A172 (cell line): ENCODE measurements at regions not wholly inside any gene's neighbourhood (a gene's known extent, or its start where the extent isn't known, plus 50 kb on each side); places are given as distances from the start of the nearest gene placed in this dataset.
"Not testable (repeated sequence)": the region's sequence is repeated elsewhere in the genome, so short reads cannot be mapped to it uniquely, and the experiment has no call there.

Experiments
- DNase-seq: peaks from one replicate; pipeline ENCODE4 v3.0.0-alpha.2; 2015; ENCODE audit warnings: low spot score

GRCh38 chr5:160479220-160479619 lies 57.6 kb downstream of the PTTG1 start:
- no peak for DNase-seq

DNA sequence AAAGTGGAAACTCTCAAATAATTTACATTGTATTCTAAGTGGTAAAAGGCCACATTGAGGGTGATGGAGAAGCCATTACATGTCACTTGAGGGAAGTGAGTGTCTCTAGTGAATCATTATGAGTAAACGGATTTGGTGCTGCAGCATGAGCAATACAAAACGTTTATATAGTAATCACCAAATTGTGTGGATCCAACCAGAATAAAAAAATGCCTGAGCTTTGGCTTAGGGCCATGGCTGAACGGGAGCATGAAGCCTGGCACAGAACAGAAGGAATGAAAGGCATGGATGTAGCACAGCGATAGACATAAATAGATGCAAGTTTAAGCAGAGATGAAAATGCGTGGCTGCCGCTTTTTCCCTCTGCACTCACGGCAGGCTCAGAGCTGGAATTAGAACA lies 58.3 kb downstream of the PTTG1 start:
- peak; percentile 70 for DNase-seq

GRCh38 chr5:160480652-160481051 lies 59.0 kb downstream of the PTTG1 start:
- DNase-seq, result no peak

DNA sequence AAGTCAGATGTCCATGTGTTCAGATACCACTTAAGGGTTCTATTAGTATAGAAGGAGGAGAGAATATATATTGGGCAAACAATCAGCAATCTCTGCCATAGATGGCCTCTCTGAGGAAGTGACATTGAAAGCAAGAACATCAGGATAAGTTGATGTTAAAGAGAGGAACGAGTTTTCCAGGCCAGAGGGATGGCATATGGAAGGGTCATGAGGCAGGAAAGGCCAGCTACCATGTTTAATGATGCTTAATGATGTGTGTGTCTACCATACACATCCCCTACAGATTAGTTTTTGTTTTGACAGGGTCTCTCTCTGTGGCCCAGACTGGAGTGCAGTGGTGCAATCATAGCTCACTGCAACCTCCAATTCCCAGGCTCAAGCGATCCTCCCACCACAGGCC lies 63.0 kb downstream of the PTTG1 start:
- DNase-seq, result no peak

GRCh38 chr5:160485364-160485969 lies 63.8 kb downstream of the PTTG1 start:
- DNase-seq, result no peak

- DNase-seq, result no peak
These were observed 64.9 kb downstream of the PTTG1 start for GRCh38 chr5:160486573-160486972.

GRCh38 chr5:160488394-160489325 lies 67.0 kb downstream of the PTTG1 start:
- DNase-seq, result no peak

DNA sequence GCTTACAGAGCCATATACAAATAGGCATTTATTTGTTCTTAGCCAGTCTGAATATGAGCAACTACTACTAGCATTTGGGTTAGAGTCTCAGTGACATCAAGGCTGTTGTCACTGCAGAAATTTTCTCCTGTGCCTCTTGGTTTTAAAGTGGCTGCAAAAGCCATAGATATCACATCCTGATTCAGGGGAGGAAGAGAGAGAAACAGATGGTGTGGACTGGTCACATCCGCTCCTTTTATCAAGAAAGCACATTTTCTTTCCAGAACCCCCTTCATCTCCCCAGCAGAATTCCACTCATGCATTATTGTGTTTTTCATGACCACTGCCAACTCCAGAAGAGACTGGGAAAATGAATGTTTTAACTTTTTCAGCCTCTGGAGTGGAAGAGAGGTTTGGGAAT lies 69.8 kb downstream of the PTTG1 start:
- no peak for DNase-seq

DNA sequence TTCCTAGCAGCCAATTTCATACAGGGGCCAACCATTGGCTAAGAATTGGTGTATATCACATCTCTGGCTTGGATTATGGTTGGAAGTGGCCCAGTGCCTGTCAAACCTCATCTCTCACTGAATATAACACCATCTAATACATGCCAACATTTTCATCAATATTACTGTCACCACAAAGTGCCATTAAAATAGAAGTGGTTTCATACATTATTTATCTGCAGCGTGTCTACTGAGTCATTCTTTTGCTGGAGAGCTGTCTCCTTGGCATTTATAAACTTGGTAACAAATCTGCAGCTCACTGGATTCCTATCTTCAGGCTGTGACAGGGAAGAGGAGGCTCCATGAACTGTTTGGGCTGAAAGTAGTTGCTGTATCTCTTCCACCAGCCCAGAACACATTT lies 70.9 kb downstream of the PTTG1 start:
- no peak for DNase-seq

GRCh38 chr5:160493806-160494338 lies 72.2 kb downstream of the PTTG1 start:
- no peak for DNase-seq

DNA sequence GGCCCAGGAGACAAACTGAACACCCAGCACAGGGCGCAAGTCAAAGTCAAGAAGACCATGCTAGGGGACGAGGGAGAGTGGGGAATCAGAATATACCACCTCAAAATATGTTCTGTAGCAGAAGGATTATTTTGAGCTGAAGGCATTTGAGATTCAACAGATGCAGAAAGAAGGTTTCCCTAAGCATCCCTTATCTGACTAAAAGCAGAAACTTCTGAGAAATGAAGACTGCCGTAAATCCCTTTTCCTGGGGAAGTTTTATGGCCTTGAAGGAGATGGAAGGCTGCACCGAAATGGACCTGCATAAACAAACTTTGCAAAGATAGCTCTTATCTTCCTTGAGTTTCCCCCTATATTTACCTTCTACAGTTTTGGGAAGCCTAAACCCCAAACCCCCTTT lies 72.8 kb downstream of the PTTG1 start:
- no peak for DNase-seq

GRCh38 chr5:160496334-160496733 lies 74.7 kb downstream of the PTTG1 start:
- no peak for DNase-seq

- peak; percentile 38 for DNase-seq
These were observed 75.1 kb downstream of the PTTG1 start for GRCh38 chr5:160496784-160497183.

DNA sequence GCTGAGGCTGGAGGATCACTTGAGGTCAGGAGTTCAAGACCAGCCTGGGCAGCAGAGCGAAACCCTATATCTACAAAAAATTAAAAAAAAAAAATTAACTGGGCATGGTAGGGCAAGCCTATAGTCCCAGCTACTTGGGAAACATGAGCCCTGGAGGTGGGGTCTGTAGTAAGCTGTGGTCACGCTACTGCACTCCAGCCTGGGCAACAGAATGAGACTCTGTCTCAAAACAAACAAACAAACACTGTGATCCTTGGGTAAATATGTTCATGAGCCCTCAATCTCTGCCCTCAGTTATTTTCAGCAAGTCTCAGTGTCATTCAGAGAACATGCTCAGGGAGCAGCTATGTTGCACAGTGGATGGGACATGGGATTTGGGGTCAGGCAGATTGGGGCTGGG lies 76.2 kb downstream of the PTTG1 start:
- no peak for DNase-seq

- not testable (repeated sequence) for DNase-seq
These were observed 76.9 kb downstream of the PTTG1 start for GRCh38 chr5:160498441-160499043.

GRCh38 chr5:160500786-160501779 lies 79.4 kb downstream of the PTTG1 start:
- no peak for DNase-seq

- DNase-seq, result no peak
These were observed 83.3 kb downstream of the PTTG1 start for GRCh38 chr5:160504906-160505305.

GRCh38 chr5:160506006-160507004 lies 84.7 kb downstream of the PTTG1 start:
- DNase-seq, result no peak

GRCh38 chr5:160507221-160507721 lies 85.6 kb downstream of the PTTG1 start:
- peak; percentile 51 for DNase-seq
